ENCODE measurements at regions not wholly inside any gene's neighbourhood (a gene's known extent, or its start where the extent isn't known, plus 50 kb on each side); places are given as distances from the start of the nearest gene placed in this dataset.
A peak's percentile ranks its signal among the peaks of the same experiment; 100 is the strongest.
"Not testable (repeated sequence)": the region's sequence is repeated elsewhere in the genome, so short reads cannot be mapped to it uniquely, and the experiment has no call there.

- POLR2A ChIA-PET; H3K4me1 ChIP-seq (ENCODE audit: control insufficient read depth, insufficient read depth, low read length); H3K27ac ChIP-seq (ENCODE audit: extremely low read depth, low read depth, low read length); CTCF ChIA-PET; H3K4me3 ChIP-seq (ENCODE audit: low read depth, low read length); H3K36me3 ChIP-seq (ENCODE audit: control insufficient read depth in 2 of 2, insufficient read depth in 1 of 2, low read length in 2 of 2); H3K9me3 ChIP-seq (ENCODE audit: control insufficient read depth, insufficient read depth, low read depth, low read length): not testable (repeated sequence)
- peak; percentile 72 for TF ChIP-seq ZNF146 (tag by site-specific recombination; IDR thresholded peaks at IDR 0.05)
- TF ChIP-seq, protein P1, sequence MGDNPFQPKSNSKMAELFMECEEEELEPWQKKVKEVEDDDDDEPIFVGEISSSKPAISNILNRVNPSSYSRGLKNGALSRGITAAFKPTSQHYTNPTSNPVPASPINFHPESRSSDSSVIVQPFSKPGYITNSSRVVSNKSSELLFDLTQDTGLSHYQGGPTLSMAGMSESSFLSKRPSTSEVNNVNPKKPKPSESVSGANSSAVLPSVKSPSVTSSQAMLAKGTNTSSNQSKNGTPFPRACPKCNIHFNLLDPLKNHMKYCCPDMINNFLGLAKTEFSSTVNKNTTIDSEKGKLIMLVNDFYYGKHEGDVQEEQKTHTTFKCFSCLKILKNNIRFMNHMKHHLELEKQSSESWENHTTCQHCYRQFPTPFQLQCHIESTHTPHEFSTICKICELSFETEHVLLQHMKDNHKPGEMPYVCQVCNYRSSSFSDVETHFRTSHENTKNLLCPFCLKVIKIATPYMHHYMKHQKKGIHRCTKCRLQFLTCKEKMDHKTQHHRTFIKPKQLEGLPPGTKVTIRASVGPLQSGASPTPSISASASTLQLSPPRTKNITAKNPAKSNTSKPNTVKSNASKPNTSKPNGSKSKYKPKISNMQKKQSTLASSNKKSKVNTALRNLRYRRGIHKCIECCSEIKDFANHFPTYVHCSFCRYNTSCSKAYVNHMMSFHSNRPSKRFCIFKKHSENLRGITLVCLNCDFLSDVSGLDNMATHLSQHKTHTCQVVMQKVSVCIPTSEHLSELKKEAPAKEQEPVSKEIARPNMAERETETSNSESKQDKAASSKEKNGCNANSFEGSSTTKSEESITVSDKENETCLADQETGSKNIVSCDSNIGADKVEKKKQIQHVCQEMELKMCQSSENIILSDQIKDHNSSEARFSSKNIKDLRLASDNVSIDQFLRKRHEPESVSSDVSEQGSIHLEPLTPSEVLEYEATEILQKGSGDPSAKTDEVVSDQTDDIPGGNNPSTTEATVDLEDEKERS (tag by site-specific recombination; IDR thresholded peaks at IDR 0.05) = 0 out of 2 replicates have a peak, but pooled peaks have one; percentile 45
- peak; percentile 39; the same call in 1 of the 2 replicates for TF ChIP-seq ZNF580 (tag by site-specific recombination; IDR thresholded peaks at IDR 0.05)
Observed at GRCh38 chr7:130796425-130796824, 62.4 kb upstream of the KLF14 start.

DNA sequence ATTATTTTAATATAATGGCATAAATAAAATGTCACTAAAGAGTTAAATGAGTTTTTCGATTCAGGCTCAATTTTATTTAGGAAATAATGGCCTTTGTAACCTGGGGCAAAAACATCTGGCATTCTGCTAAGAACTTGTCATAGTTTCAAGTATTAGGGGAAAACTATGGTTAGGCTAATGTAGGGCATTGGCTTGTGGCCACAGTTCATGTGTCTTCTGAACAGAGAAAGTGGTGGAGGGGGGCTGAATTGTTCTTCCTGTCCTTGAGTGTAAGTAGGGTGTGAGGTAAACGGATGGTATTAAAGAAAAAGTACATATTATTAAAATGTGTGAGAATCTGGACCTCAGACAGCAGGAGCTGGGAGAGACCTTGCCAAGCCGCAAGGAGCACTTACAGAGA is 69.1 kb upstream of the KLF14 start:
- no peak overlapping the region for H3K27ac ChIP-seq (ENCODE audit: extremely low read depth, low read depth, low read length)
- ChIA-PET POLR2A (no interaction called here), CTCF (no interaction called here)
- TF ChIP-seq ZNF335 (tag by site-specific recombination; conservative IDR thresholded peaks at IDR 0.05) (no peak), ZNF18 (tag by site-specific recombination; IDR thresholded peaks at IDR 0.05) (no peak), GLIS2 (tag by site-specific recombination; IDR thresholded peaks at IDR 0.05) (no peak), YY1 (tag by site-specific recombination; IDR thresholded peaks at IDR 0.05) (no peak), ZNF138 (tag by site-specific recombination; IDR thresholded peaks at IDR 0.05; ENCODE audit: borderline replicate concordance) (no peak), ZNF404 (tag by site-specific recombination; IDR thresholded peaks at IDR 0.05) (no peak), ZNF155 (tag by site-specific recombination; IDR thresholded peaks at IDR 0.05) (no peak), ZNF658 (tag by site-specific recombination; IDR thresholded peaks at IDR 0.05) (no peak), ZNF239 (tag by site-specific recombination; IDR thresholded peaks at IDR 0.05) (no peak), HOXA7 (CRISPR knock-in tag; IDR thresholded peaks at IDR 0.05; ENCODE audit: borderline replicate concordance) (no peak), KLF16 (tag by site-specific recombination; IDR thresholded peaks at IDR 0.05) (no peak), ZNF624 (tag by site-specific recombination; IDR thresholded peaks at IDR 0.05) (no peak), ZNF112 (tag by site-specific recombination; IDR thresholded peaks at IDR 0.05) (no peak)
- H3K4me1 ChIP-seq (ENCODE audit: control insufficient read depth, insufficient read depth, low read length) = no peaks in the 10 kb centered on the region
- H3K36me3 ChIP-seq (ENCODE audit: control insufficient read depth in 2 of 2, insufficient read depth in 1 of 2, low read length in 2 of 2) = no peaks in the 10 kb centered on the region
- no peak overlapping the region for H3K4me3 ChIP-seq (ENCODE audit: low read depth, low read length)
- no peaks in the 10 kb centered on the region for H3K9me3 ChIP-seq (ENCODE audit: control insufficient read depth, insufficient read depth, low read depth, low read length)

DNA sequence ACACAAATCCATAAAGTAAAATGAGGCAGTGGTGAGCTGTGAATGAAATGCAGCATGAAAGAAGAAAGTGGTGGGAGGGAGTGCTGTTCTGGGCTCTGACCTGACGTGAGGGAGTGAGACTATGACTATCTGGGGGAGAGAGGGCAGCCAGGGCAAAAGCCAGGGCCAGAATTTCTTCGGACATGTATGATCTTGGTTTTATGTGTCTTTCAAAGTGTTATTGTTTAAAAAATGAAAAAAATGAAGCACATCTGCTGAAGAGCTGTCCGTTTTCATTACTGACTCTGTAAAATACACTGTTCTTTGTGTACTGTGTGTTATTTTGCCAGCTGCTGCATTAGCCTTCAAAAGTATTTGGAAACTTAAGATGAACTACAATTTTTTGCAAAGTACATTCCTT is 70.2 kb upstream of the KLF14 start:
- H3K36me3 ChIP-seq (ENCODE audit: control insufficient read depth in 2 of 2, insufficient read depth in 1 of 2, low read length in 2 of 2) = no peaks in the 10 kb centered on the region
- ChIA-PET CTCF (interaction anchor here (0.6 to 0.9 kb wide), 2 partner anchors 45 to 768 kb away, joined by 6 read pairs; no protein-coding TSS in a partner anchor), POLR2A (no interaction called here)
- no peak overlapping the region for H3K4me3 ChIP-seq (ENCODE audit: low read depth, low read length)
- H3K9me3 ChIP-seq (ENCODE audit: control insufficient read depth, insufficient read depth, low read depth, low read length) = no peaks in the 10 kb centered on the region
- H3K4me1 ChIP-seq (ENCODE audit: control insufficient read depth, insufficient read depth, low read length) = no peaks in the 10 kb centered on the region
- no peak overlapping the region for H3K27ac ChIP-seq (ENCODE audit: extremely low read depth, low read depth, low read length)
- TF ChIP-seq, protein P1 (tag by site-specific recombination; IDR thresholded peaks at IDR 0.05) = no peak
- TF ChIP-seq, protein P2, sequence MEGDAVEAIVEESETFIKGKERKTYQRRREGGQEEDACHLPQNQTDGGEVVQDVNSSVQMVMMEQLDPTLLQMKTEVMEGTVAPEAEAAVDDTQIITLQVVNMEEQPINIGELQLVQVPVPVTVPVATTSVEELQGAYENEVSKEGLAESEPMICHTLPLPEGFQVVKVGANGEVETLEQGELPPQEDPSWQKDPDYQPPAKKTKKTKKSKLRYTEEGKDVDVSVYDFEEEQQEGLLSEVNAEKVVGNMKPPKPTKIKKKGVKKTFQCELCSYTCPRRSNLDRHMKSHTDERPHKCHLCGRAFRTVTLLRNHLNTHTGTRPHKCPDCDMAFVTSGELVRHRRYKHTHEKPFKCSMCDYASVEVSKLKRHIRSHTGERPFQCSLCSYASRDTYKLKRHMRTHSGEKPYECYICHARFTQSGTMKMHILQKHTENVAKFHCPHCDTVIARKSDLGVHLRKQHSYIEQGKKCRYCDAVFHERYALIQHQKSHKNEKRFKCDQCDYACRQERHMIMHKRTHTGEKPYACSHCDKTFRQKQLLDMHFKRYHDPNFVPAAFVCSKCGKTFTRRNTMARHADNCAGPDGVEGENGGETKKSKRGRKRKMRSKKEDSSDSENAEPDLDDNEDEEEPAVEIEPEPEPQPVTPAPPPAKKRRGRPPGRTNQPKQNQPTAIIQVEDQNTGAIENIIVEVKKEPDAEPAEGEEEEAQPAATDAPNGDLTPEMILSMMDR (tag by site-specific recombination; IDR thresholded peaks at IDR 0.05) = no peak
- TF ChIP-seq ZNF76 (tag by site-specific recombination; IDR thresholded peaks at IDR 0.05; ENCODE audit: borderline replicate concordance, low read depth) (no peak), ZNF350 (tag by site-specific recombination; IDR thresholded peaks at IDR 0.05) (no peak), ZNF558 (tag by site-specific recombination; IDR thresholded peaks at IDR 0.05) (no peak), SP3 (tag by site-specific recombination; IDR thresholded peaks at IDR 0.05) (no peak), ZNF37A (tag by site-specific recombination; IDR thresholded peaks at IDR 0.05) (no peak)

All from HEK293 (cell line).